ENCODE measurements at regions not wholly inside any gene's neighbourhood (a gene's known extent, or its start where the extent isn't known, plus 50 kb on each side); places are given as distances from the start of the nearest gene placed in this dataset.

GRCh38 chr7:418636-419280 is 100.9 kb downstream of the PDGFA start:
- TF ChIP-seq POLR2A (IDR thresholded peaks at IDR 0.05): no peak
- TF ChIP-seq CTCF (IDR thresholded peaks at IDR 0.05): no peak

All from breast epithelium (tissue), 3 donors.